ENCODE measurements at regions not wholly inside any gene's neighbourhood (a gene's known extent, or its start where the extent isn't known, plus 50 kb on each side); places are given as distances from the start of the nearest gene placed in this dataset.

GRCh38 chr21:36591326-36591970 lies 107.5 kb upstream of the SIM2 start:
- TF ChIP-seq CTCF (IDR thresholded peaks at IDR 0.05; ENCODE audit: low read depth, low read length, poor library complexity, severe bottlenecking): no peak
- H3K27me3 ChIP-seq (ENCODE audit: control insufficient read depth, low read length): no peaks in the 10 kb centered on the region; the same call in 1 of the 2 replicates
- no peak overlapping the region for H3K27ac ChIP-seq (ENCODE audit: low read depth, low read length)
- H3K79me2 ChIP-seq (ENCODE audit: control insufficient read depth, low read length): no peaks in the 10 kb centered on the region
- no peak overlapping the region for H3K4me2 ChIP-seq (ENCODE audit: low read length)
- H3K36me3 ChIP-seq (ENCODE audit: control insufficient read depth, low read length): no peaks in the 10 kb centered on the region
- H4K20me1 ChIP-seq (ENCODE audit: control insufficient read depth, insufficient read depth, low read depth, low read length): no peaks in the 10 kb centered on the region
- H3F3A ChIP-seq (ENCODE audit: control insufficient read depth, insufficient read depth): no peaks in the 10 kb centered on the region
- H3K4me1 ChIP-seq (ENCODE audit: control insufficient read depth, low read length): no peaks in the 10 kb centered on the region
- H3K4me3 ChIP-seq (ENCODE audit: low read length): no peak overlapping the region
- no peaks in the 10 kb centered on the region for H3K9me3 ChIP-seq (ENCODE audit: control insufficient read depth, insufficient read depth, low read length)
- no peaks in the 10 kb centered on the region for H3K9me2 ChIP-seq (replicated peaks; ENCODE audit: control insufficient read depth, low read length)

- no peaks in the 10 kb centered on the region for H3K4me1 ChIP-seq (ENCODE audit: control insufficient read depth, low read length)
- no peak overlapping the region for H3K27ac ChIP-seq (ENCODE audit: low read depth, low read length)
- no peaks in the 10 kb centered on the region for H3K9me2 ChIP-seq (replicated peaks; ENCODE audit: control insufficient read depth, low read length)
- H3K4me3 ChIP-seq (ENCODE audit: low read length): no peak overlapping the region
- H3K4me2 ChIP-seq (ENCODE audit: low read length): no peak overlapping the region
- no peaks in the 10 kb centered on the region for H3K9me3 ChIP-seq (ENCODE audit: control insufficient read depth, insufficient read depth, low read length)
- no peaks in the 10 kb centered on the region for H3K36me3 ChIP-seq (ENCODE audit: control insufficient read depth, low read length)
- TF ChIP-seq EZH2phosphoT487 (IDR thresholded peaks at IDR 0.05; ENCODE audit: borderline replicate concordance, low read length) (no peak), CTCF (IDR thresholded peaks at IDR 0.05; ENCODE audit: low read depth, low read length, poor library complexity, severe bottlenecking) (no peak)
- no peaks in the 10 kb centered on the region for H3F3A ChIP-seq (ENCODE audit: control insufficient read depth, insufficient read depth)
- no peaks in the 10 kb centered on the region for H4K20me1 ChIP-seq (ENCODE audit: control insufficient read depth, insufficient read depth, low read depth, low read length)
- H3K27me3 ChIP-seq (ENCODE audit: control insufficient read depth, low read length): peaks cover 7% of the 10 kb centered on the region; the same call in 1 of the 2 replicates
- no peaks in the 10 kb centered on the region for H3K79me2 ChIP-seq (ENCODE audit: control insufficient read depth, low read length)
Measured at GRCh38 chr21:36596174-36596573, 102.7 kb upstream of the SIM2 start.

GRCh38 chr21:36601362-36601761 lies 97.6 kb upstream of the SIM2 start:
- H3K4me1 ChIP-seq (ENCODE audit: control insufficient read depth, low read length): no peaks in the 10 kb centered on the region
- H3K9me2 ChIP-seq (replicated peaks; ENCODE audit: control insufficient read depth, low read length): no peaks in the 10 kb centered on the region
- no peak overlapping the region for H3K4me2 ChIP-seq (ENCODE audit: low read length)
- TF ChIP-seq EZH2phosphoT487 (IDR thresholded peaks at IDR 0.05; ENCODE audit: borderline replicate concordance, low read length): no peak
- TF ChIP-seq CTCF (IDR thresholded peaks at IDR 0.05; ENCODE audit: low read depth, low read length, poor library complexity, severe bottlenecking): no peak
- no peaks in the 10 kb centered on the region for H3K79me2 ChIP-seq (ENCODE audit: control insufficient read depth, low read length)
- H3K27ac ChIP-seq (ENCODE audit: low read depth, low read length): no peak overlapping the region
- H3K36me3 ChIP-seq (ENCODE audit: control insufficient read depth, low read length): no peaks in the 10 kb centered on the region
- H3K9me3 ChIP-seq (ENCODE audit: control insufficient read depth, insufficient read depth, low read length): no peaks in the 10 kb centered on the region
- no peaks in the 10 kb centered on the region for H4K20me1 ChIP-seq (ENCODE audit: control insufficient read depth, insufficient read depth, low read depth, low read length)
- no peaks in the 10 kb centered on the region for H3F3A ChIP-seq (ENCODE audit: control insufficient read depth, insufficient read depth)
- peaks cover 7% of the 10 kb centered on the region; the same call in 1 of the 2 replicates for H3K27me3 ChIP-seq (ENCODE audit: control insufficient read depth, low read length)
- no peak overlapping the region for H3K4me3 ChIP-seq (ENCODE audit: low read length)
